BE2C (cell line): ENCODE measurements at regions not wholly inside any gene's neighbourhood (a gene's known extent, or its start where the extent isn't known, plus 50 kb on each side); places are given as distances from the start of the nearest gene placed in this dataset.

Source experiments
- DNase-seq: peaks from one replicate; pipeline ENCODE4 v3.0.0-alpha.2; 2020
- H3K27me3 ChIP-seq: fragments of 250-450 bp; sonication (Bioruptor Pico); 2 replicates; pipeline ENCODE4 v1.5.1; 2020; ENCODE audit warnings: mild to moderate bottlenecking
- H3K36me3 ChIP-seq: fragments of 250-450 bp; sonication (Bioruptor Pico); 2 replicates; pipeline ENCODE4 v1.5.1; 2020; ENCODE audit warnings: mild to moderate bottlenecking
- H3K4me1 ChIP-seq: fragments of 250-450 bp; sonication (Bioruptor Pico); 2 replicates; pipeline ENCODE4 v1.5.1; 2020
- H3K4me3 ChIP-seq: 2 replicates; pipeline ENCODE4 v1.5.1; 2011; ENCODE audit warnings: low read depth, low read length
- H3K9me3 ChIP-seq: fragments of 250-450 bp; sonication (Bioruptor Pico); 2 replicates; pipeline ENCODE4 v1.5.1; 2020
- TF ChIP-seq, protein P1 (sequence below): IDR thresholded peaks from 2 replicates; pipeline ENCODE4 v1.5.1; 2012; ENCODE audit warnings: mild to moderate bottlenecking, low read depth, low read length

DNA sequence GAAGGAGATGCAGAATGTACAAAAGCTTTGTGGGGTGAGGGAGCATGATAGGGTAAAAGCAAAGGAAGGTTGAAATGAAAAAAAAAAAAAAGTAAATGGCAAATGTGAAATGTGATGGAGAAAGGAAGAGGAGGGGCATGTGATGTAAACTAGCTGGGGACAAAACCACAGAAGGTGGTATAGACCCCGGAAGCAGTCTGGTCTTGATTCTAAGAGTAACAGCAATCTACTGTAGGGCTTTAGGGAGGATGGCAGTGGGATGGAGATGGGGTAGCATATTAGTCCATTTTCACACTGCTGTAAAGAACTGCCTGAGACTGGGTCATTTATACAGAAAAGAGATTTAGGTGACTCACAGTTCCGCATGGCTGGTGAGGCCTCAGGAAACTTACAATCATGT lies 362.0 kb downstream of the SOCS6 start:
- TF ChIP-seq, protein P1, sequence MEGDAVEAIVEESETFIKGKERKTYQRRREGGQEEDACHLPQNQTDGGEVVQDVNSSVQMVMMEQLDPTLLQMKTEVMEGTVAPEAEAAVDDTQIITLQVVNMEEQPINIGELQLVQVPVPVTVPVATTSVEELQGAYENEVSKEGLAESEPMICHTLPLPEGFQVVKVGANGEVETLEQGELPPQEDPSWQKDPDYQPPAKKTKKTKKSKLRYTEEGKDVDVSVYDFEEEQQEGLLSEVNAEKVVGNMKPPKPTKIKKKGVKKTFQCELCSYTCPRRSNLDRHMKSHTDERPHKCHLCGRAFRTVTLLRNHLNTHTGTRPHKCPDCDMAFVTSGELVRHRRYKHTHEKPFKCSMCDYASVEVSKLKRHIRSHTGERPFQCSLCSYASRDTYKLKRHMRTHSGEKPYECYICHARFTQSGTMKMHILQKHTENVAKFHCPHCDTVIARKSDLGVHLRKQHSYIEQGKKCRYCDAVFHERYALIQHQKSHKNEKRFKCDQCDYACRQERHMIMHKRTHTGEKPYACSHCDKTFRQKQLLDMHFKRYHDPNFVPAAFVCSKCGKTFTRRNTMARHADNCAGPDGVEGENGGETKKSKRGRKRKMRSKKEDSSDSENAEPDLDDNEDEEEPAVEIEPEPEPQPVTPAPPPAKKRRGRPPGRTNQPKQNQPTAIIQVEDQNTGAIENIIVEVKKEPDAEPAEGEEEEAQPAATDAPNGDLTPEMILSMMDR, result no peak
- Histone ChIP-seq H3K27me3 (no peaks in the 10 kb centered on the region), H3K4me1 (no peaks in the 10 kb centered on the region), H3K4me3 (no peak overlapping the region), H3K9me3 (no peaks in the 10 kb centered on the region), H3K36me3 (no peaks in the 10 kb centered on the region)
- DNase-seq, result no peak

DNA sequence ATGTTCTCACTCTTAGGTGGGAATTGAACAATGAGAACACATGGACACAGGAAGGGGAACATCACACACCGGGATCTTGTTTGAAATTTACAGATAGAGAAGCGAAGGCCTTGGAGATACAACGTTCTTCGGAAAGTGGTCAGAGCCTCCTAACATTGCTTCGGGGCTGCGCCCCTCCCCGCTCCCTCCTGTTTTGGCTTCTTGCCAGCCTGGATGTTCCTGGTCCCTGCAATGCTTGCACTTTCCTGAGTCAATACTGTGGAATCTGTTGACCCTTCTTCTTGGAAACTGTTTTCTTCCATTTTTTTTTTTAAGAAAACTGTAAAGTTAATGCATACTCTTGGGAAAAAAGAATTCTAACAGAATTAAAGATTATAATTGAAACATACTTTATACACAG lies 360.8 kb downstream of the SOCS6 start:
- Histone ChIP-seq H3K27me3 (no peaks in the 10 kb centered on the region), H3K36me3 (no peaks in the 10 kb centered on the region), H3K9me3 (no peaks in the 10 kb centered on the region), H3K4me3 (no peak overlapping the region), H3K4me1 (no peaks in the 10 kb centered on the region)
- TF ChIP-seq, protein P1, result no peak
- DNase-seq, result no peak

DNA sequence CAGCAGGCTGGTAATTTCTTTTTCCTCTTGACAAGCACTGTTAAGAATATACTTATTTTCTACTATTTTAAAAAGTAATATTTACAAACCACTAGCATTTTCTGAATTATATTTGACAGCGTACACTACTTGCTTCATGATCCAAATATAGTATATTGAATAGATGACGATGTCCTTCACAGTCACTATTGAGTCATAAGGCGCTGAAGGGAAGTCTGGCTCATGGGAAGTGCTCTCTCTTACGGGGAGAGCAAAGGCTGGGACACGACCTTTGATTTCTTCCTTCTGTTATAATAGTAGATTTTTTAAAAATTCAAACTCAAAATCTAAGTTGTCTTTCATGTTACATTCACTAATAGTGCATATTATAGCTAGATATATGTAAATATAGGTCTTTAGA lies 357.1 kb downstream of the SOCS6 start:
- Histone ChIP-seq H3K4me3 (no peak overlapping the region), H3K27me3 (no peaks in the 10 kb centered on the region), H3K4me1 (no peaks in the 10 kb centered on the region), H3K9me3 (no peaks in the 10 kb centered on the region), H3K36me3 (no peaks in the 10 kb centered on the region)
- TF ChIP-seq, protein P1, result no peak
- DNase-seq, result no peak

DNA sequence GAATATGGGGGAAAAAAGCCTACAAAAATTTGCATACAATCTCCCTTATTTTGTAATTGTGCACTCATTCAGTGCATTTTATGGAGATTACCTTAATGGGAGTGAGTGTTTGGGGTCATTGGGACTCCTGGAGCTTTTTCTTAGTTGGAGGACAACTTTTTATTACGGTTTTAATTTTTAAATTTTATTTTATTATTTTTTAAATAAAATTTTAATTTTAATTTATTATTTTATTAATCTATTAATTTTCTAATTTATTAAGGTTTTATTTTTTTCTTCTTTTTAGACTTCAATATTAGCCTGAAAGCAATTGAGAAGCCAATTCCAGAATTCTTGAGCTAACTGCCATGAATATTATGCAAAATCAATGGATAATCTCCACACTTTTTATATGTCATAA lies 355.0 kb downstream of the SOCS6 start:
- Histone ChIP-seq H3K9me3 (no peaks in the 10 kb centered on the region), H3K27me3 (no peaks in the 10 kb centered on the region), H3K36me3 (no peaks in the 10 kb centered on the region), H3K4me1 (no peaks in the 10 kb centered on the region), H3K4me3 (no peak overlapping the region)
- DNase-seq, result no peak
- TF ChIP-seq, protein P1, result no peak

DNA sequence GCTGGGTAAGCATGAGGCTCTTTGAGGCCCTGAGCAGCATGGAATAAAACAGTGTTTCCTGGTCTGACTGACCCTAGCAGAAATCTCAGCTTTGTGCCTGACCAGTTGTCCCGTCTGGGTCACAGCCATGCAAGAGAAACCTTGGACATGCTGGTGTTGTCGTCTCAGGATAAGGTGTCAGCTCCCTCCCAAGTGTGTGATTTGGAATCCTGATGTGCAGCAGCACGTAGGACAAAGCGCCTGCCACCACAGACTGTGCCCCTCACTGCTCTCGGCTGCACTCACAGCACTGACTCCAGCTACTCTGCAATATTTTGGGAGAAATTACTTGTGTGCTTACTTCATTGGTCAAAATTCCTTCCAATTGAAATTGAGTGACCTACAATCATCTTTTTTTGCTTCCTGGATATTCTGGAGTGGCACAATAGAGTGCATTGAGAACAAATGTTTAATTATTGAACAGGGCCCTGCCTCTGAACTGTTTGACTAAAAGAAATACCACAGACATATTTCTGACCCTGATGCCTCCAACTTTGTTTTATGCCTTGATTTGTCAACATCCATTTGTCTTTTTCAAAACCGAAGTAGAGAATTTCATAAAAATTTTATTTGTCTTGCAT lies 352.4 kb downstream of the SOCS6 start:
- Histone ChIP-seq H3K27me3 (no peaks in the 10 kb centered on the region), H3K4me3 (no peak overlapping the region), H3K4me1 (no peaks in the 10 kb centered on the region), H3K36me3 (no peaks in the 10 kb centered on the region), H3K9me3 (no peaks in the 10 kb centered on the region)
- TF ChIP-seq, protein P1, result no peak
- DNase-seq, result no peak

DNA sequence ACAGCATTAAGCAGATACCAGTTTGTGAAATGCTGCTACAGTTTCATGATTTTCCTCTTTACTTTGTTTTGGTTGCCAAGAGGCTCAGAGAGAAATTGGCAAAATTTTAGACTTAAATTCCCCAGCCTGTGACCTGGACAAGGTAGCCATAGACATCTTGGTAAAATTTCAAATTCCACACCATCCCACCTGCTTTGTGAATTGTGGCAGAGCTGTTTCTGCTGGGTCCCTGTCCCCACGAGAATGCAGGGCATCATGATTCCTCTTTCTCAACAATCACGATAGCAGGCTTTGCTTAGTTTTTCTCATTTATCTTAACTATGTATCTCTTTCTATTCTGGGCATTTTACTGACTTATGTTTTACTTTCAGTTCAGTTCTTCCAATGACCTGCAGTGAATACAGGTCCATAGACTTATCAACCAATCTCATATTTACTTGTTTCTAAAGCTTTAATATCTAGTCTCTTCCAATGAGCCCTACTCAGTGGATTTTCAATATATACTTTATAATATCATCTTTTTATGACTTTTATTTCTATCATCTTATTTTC lies 351.6 kb downstream of the SOCS6 start:
- no peaks in the 10 kb centered on the region for H3K27me3 ChIP-seq
- DNase-seq, result no peak
- no peaks in the 10 kb centered on the region for H3K36me3 ChIP-seq
- H3K4me3 ChIP-seq, result no peak overlapping the region
- TF ChIP-seq, protein P1, result no peak
- no peaks in the 10 kb centered on the region for H3K4me1 ChIP-seq
- H3K9me3 ChIP-seq, result no peaks in the 10 kb centered on the region
